NCI-H2227 treated with DMSO at 0.1 percent for 48 hours (cell line): ENCODE measurements at regions not wholly inside any gene's neighbourhood (a gene's known extent, or its start where the extent isn't known, plus 50 kb on each side); places are given as distances from the start of the nearest gene placed in this dataset.

ENCODE experiments used
- DNase-seq: peaks from one replicate; lab custom pipeline; 2025; lab: John Stamatoyannopoulos, UW

DNA sequence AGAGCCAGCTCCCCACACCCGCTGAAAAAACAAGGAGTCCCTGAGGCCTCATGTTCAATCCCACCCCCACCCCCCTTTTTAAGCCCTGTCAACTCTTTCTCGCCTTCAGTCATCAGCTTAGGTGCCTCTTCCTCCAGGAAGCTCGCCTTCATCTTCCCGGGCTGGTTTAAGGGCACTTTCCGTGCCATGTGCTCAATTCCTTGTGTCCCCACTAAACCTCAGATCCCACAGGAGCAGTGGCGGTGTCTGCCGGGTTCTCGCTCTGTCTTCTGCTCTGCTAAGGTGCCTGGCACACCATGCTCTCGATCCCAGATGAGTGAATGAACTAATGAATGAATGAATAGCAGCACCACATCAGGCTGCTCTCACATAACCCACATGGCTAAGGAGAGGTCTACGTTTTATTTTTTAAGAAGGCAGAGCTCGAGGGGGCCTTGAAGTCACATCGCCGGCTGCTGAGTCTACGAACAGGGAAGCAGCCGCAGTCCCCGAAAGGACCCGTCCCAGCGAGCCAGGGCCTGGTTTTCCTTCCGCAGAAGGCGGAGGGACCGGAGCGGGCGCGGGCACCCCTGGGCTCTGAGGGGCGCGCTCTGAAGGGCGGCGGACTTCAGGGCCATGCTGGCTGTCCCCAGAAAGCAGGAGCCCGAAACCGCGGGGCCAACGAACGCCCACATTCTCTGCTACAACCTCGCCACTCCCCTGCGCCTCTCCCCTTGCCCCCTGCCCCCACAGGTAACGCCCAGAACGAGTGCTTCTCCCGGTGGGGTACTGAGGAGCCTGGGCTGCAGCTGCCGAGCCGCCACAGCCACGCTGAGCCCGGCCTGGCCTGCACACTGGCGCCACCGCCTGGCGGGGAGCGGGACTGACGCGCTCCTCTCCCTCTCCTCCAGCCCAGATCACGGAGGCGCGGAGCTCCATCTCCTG is 73.4 kb upstream of the KCNMA1 start:
- DNase-seq, result peak; percentile 40

DNA sequence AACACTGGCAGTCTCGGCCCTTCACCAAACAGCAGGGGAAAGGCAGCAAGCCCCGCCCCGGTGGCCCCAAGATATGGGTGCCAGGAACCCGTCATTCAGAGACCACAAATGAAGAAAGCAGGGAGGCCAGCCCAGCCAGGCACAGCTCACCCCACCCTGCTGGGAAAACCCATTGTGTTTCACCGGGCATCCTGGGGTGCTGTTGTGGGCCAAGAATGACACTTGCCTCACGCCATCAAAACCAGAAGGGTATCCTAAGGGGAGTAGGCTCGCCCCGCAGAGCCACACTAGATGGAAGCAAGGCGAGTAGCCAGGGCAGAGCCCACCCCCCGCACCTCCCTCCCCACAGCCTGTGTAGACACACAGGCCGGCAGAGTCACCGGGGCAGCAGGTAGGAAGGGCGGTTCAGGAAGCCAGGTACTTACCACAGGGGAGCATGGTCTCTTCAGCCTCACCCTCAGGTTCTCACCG is 72.5 kb upstream of the KCNMA1 start:
- DNase-seq, result no peak

DNA sequence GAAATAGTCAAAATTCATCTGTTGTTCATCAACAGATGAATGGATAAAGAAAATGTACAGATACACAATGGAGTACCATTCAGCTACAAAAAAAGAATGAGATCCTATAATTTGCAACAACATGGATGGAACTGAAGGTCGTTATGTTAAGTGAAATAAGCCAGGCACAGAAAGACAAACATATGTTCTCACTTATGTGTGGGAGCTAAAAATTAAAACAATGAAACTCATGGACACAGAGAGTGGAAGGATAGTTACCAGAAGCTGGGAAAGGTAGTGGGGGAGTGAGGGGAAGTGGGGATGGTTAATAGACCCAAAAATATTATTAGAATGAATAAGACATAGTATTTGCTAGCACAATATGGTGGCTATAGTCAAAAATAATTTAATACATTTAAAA is 70.0 kb upstream of the KCNMA1 start:
- DNase-seq, result no peak

DNA sequence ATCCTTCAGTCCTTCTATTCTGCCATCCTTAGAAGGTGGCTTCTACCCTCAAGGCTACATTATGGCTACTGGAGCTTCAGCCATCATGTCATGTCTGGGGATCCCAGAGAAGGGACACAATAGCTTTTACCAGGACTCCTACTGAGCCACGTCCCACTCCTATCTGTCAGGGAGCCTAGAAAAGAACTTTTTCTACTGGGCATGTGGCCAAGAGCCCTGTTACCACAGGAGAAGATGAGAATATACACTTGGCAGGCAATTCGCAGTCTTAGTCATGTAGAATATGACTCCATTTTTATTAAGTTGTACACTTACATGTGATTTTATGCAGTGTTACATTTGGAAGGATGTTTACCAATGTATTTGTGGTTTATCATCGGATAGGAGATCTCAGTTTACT is 64.6 kb upstream of the KCNMA1 start:
- no peak for DNase-seq

DNA sequence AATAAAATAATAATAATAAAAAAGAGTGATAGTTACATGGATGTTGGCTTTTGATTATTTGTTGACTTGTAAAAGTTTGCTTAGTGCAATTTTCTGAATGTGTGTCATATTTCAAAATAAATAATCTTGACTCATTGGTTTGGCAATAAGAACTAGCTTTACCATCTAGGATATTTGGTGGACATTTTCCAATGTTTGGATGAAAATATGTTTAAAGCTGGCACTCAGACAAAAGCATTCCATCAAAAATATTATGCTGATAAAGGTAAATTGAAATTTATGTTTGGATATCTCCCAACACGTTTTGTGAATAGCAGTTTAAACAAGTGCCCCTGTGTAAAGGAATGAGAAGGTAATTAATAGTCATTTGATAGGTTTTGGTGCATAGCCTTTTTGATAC is 62.5 kb upstream of the KCNMA1 start:
- DNase-seq, result no peak

DNA sequence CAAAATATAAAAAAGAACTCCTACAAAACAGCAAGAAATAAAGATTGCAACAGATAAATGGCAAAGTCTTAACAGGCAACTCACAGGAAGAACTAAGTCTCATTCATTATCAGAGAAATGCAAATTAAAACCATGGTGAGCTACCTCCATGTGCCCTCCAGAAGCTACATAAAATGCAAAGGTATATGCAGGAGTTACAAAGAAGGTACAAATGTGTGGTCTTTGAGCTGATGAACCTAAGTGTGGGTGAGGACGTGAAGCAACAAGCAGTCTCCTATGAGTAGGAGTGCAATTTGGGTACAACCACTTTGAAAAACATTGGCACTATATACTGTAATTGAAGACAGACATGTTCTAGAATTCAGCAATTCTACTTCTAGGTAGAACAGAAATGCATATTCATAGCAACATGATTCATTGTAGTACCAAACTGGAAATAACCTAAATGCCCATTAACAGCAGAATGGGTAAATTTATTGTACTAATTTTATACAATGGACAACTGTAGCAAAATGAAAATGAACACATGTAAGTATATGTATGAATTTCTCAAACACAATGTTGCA is 61.6 kb upstream of the KCNMA1 start:
- DNase-seq, result no peak

DNA sequence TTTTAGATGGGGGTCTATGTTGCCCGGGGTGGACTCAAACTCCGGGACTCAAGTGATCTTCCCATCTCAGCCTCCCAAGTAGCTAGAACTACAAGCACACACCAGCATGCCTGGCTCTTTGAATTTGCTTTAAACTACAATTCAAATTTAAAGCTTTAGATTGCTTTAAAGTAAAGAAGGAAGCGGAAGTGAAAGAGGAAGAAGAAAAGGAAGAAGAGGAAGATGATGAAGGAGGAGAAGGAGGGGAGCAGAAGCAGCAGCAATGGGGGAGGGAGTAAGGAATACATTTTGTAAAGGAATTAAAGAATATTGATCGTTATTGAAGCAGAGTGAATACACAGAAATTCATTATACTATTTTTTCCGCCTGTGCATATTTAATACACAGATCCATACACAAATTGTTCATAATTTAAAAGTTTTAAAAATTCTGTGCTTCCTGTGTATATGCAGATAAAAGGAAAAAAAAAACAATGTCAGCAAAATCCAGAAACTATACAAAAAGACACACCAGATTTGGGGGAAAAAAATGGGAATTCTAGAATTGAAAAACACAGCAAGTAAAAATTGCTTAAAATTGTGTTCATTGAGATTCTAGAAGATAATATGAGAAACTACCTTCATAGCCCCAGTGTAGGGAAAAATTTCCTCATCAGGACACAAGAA is 60.8 kb upstream of the KCNMA1 start:
- DNase-seq, result no peak

DNA sequence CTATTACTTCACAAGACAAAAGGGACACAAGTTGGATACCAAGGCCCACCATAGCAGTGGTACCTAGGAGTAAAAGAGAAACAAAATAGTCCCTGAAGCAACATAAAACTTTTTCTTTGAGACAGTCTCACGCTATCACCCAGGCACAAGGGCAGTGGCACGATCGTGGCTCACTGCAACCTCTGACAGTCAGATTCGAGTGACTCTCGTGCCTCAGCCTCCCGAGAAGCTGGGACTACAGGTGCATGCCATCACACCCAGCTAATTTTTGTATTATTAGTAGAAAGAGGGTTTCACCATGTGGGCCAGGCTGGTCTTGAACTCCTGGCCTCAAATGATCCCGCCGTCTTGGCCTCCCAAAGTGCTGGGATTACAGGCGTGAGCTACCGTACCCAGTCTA is 59.0 kb upstream of the KCNMA1 start:
- no peak for DNase-seq

DNA sequence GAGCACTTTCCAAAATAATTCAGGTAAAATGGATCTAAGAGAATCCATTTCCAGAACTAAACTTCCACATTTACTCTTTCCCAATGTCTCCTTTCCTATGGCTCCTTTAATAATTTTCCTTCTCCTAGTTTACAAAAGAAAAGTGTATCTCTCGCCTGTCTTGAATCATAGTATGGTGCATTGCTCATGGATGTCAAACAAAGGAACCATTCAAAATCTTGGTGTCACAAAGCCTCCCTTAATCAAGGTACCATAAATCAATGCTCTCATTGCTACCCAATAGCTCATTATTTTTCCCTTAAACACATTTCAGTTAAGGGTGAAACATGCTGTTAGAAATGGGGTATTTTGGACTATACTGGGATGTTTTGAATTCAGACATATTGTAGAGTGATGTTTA is 57.6 kb upstream of the KCNMA1 start:
- no peak for DNase-seq

DNA sequence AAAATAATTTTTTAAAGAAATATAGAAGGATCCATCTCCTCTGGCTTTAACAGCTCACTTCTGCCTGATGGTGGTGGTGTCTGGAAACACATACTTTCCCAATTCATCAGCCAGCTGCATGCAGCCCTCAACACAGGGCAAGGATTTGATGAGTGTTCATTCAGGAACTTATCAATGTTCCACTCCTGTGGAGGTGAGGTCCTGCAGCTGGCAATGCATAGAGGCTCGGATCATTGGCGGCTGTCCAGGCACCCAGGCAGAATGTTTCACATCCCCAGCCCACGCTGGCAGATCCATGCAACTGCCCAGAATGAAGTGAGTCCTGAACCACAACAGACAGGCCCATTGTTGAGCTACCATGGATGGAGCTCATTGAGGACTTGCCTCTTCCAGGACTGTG is 55.2 kb upstream of the KCNMA1 start:
- no peak for DNase-seq

DNA sequence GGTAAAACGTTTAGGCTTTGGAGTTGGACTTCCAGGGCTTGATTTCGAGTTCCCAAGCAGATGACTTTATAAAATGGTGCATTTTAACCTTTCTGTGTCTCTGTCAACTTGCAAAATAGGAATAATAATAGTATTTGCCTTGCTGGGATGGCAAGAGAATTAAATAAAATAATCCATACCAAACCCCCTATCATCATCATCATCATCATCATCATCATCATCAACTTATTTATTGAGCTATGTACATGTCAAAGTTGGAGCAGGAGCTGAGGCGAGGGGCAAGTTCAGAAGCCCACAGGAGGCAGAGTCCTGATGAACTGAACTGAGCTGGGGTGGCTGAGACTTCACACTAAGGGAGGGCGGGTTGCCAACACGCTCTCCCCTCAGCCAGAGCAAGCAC is 51.7 kb upstream of the KCNMA1 start:
- no peak for DNase-seq

DNA sequence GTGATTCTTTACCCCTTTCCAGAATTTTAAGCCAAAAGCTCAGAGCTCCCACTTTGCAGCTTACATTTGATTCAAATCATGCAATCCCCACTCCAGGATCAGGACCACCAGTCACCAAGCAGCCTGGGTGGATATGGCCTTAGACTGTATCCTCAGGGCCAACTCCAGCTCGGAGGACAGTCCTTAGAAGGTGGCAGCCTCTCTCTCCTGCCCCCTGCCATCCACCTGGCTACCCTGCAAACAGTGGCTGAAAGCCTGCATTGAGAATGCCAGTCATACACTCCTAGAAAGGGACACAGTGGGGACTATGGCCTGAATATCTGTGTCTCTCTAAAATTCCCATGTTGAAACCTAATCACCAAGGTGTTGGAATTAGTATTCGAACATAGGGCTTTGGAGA is 50.0 kb upstream of the KCNMA1 start:
- DNase-seq, result no peak
